GM21786 (cell line): ENCODE measurements at regions not wholly inside any gene's neighbourhood (a gene's known extent, or its start where the extent isn't known, plus 50 kb on each side); places are given as distances from the start of the nearest gene placed in this dataset.
"Not testable (repeated sequence)": the region's sequence is repeated elsewhere in the genome, so short reads cannot be mapped to it uniquely, and the experiment has no call there.

Experiments
- ATAC-seq: cut with Tn5 transposase; IDR thresholded peaks from one replicate; pipeline ENCODE4 v1.9.1; 2021; ENCODE audit not compliant: unreplicated experiment

DNA sequence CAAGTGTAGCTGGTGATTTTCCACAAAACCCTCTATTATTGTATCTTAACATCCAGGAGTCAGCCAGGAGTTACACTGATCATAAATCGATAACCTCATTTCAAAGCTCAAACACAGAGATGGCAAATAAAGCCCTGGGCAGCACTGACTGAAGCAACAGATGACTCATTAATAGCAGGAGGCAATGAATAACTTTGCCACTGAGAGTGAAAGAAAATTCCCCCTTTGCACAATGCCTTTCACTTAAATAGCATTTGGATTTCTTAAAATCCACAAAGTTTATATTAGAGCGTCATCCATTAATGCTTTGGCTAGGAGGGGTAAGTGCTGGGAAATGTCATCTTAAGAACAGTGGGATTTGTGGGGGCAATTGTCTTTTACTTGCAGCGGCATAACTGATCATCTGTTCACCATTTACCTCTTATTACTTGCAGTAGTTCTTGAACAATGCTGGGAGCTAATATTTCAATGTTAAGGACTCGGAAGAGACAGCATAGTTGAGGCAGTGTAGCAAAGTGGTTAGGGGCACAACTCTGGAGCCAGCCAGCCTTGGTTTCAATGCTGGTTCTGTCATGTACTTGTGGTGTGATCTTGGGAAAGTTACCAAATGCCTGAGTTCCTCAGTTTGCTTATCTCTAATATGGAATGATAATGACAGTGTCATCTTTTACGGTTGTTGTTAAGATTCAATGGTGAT is 630.4 kb upstream of the TBL1XR1 start:
- peak; percentile 76 for ATAC-seq

DNA sequence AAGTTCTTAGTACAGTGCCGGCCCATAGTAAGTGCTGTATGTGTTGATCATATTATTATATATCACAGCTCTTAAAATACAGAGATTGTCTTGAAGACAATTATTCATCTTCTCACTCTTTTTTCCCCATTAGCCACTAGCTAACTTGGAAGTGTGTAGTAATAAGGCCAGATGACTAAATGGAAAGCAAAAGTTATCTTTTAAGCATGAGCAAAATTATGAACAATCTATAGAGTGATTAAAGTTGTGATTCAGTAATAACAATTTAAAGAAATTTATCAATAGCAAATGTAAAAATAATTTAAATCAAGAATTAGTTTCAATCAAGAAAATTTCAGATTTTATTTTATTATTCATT is 630.9 kb upstream of the TBL1XR1 start:
- no peak for ATAC-seq

DNA sequence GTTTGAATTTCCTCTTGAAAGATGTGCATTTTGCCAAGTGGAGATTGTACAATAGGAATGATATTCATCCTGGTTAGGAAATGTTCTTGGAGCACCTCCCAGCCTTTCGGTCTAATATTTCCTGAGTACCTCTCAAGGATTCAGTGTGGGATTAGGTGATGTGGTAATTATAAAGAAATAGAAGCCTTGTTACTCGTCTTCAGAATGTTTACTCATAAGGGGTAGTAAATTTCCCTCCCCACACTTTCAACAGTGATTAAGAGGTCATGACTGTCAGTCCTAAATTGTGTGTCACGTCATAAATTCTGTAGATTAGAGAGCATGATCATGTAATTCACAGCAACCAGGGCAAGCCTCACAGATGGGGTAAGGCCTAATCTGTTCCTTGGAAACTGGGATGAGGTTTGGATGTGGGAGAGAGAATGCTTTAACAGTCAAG is 633.1 kb upstream of the TBL1XR1 start:
- no peak for ATAC-seq

DNA sequence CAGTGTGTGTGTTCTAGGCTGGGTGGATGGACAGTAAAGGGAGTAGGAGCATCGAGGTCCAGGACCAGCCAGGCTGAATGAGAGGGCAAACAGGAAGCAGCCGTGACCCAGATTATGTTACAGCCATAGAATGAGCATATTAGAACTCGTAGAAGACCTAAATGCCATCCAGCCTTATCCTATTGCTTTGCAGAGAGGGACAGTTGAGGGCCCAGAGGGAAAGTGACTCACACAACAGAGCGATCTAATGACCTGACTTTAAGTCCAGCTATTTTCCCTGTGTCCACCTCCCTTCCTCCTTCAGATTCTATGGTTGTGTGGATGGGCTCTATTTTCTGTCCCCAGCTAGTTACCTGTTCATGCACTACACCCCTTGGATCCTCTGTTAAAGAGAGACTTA is 634.1 kb upstream of the TBL1XR1 start:
- no peak for ATAC-seq

DNA sequence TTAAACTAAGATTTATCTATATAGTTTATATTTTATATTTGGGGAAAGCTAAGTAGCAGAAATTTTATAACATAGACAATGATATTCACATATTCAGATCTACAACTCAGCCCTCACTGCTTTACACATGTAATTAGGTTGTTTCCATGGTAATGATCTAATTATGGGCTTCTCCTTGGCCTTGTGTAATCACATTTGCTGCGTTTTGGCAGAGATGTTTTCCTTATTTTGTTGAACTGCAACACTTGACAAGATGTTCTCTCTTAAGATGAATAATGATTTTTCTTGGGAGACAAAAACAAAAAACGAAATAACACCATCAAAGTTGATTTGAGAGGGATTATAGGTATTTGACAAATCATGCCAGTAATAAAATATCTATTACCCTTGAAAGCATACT is 635.6 kb upstream of the TBL1XR1 start:
- ATAC-seq = no peak

DNA sequence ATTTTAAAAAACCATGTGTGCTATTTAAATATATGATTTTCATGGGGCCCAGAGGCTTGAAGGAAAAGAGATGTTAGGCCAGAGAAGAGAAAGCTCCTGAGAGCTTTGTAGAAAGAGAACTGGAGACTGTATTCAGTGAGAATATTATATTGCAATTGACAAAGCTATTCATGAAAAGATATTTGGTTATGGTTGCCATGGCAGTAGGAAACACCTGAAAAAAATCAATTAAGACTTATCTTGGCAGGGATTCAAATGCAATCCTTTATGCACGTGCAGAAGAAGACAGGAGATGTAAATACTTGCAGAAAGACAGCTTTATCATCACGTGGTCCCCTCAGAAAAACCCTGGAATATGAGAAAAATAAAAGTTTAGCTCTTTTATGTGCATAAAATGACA is 636.0 kb upstream of the TBL1XR1 start:
- no peak for ATAC-seq

DNA sequence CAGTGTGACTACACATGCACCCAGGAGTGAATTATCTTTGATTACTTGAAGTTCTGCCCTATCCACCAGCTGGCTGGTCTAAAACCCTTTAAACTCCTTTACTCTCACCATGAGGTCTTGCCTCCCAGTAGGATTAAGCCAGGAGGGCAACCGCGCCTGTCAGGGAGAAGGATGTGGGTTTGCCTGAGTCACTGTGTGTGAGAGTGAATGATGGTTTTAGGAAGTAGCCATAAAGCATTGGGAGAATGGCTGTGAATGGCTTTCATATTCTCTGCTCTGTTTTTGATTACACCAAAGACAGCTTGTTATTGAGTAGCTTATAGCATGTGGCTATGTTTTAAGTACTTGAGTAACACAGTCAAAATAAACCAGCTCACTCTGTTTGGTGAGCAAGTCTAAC is 637.7 kb upstream of the TBL1XR1 start:
- no peak for ATAC-seq

DNA sequence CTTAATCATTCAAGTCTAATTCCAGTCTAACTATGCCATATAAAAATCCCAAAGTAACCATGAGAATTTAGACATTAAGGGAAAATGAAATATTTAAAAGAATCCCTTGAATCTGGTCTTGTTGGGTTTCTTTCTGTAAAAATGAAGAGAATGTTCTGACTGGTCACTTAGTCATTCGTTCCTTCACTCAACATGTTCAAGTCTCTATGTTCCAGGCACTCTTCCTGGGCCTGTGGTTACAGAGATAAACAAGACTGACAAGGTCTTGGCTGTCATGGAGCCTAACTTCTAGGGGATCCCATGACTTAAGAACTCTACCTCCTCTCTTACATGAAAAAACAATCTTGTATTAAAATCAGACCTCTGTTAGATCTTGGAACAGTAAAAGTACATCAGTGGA is 638.6 kb upstream of the TBL1XR1 start:
- no peak for ATAC-seq

DNA sequence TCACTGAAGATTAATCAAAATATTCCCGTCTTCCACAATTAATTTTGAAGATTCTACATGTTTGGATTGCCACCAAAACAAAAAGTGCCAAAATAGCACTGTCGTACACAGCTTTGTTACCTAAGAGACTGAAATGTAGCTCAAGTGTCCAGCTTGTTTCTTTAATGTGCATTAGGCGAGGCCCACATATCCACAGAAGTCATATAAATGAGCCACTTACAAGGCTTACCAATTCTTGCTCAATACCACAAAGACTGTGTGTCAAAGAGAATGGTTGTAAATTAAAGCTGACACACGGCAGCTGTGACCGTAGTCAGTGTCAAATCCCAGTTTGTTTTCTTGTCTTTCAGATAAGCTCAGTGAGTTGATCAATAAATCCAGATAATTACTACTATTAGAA is 639.4 kb upstream of the TBL1XR1 start:
- ATAC-seq = no peak

DNA sequence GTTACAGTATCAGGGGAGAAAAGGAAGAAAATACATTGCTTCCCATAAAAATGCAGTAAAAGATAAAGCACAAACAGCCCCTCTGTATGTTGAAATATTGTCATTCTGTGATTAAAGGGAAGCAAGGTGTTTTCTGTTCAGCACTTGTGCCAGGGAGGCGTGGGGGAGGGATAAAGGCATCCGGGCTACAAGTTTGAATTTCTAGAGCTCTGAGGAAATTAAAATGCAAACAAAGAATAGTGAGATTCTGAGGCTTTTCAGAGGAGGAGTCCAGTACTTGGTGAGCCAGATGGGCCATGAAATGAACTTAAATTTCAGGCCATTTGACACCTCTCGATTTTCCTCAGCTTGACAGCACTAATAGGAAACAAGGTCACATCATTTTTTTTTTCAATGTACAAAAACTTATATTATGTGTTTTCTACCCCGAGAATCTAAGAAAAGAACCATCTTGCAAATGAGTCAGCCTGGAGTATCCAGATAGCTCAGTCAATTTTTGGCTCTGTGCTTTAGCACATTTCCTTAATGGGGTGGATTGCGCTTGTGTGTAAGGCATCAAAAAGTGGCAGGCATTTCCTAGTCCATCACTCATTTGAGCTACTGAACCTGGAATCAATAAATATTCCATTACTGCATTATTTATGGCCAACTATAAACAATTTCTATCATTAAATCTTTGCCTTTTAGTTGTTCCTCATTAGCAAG is 640.8 kb upstream of the TBL1XR1 start:
- no peak for ATAC-seq

DNA sequence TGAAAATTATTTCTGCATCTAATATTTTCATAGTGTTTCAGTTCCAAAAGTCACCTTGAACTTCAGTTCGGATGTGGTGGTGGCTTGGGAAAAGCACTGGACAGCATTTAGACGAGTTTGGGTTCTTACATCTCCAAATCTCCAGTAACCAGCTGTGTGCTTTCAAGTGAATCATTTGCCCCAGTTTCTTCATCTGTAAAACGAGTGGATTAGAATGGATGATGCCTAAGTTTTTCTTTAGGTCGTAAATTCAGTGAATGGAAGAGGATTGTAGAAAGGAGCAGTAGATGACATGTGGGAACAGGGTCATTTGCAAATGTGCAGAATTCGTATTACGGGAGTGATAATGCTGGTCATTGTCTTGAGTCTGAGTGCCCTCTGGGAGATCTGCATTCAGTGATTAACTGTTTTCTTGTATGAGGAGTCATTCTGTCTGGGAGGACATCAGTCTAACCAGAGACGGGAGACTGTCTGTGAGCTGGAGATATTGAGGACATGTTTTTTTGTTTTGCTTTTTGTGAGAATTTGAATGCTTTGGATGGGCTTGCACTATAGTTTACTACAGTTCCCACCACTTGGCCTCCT is 641.6 kb upstream of the TBL1XR1 start:
- ATAC-seq = no peak

DNA sequence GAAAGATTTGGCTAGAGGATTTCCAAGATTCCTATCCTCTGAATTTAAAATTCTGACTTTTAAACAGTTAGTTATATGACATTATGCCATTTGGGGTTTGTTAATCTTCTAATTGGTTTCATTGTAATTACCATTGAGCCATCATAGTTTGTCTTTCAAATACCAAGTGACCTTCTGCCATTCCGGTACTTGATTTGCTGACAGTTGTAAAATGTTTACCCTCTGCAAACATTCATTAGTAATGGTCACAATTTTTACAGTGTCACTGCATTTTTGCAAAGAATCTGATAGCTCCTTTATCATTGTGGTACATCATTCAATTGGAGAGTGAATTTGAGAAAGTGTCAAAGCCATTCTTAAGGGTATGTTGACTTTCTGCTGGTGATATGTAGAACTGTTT is 645.0 kb upstream of the TBL1XR1 start:
- ATAC-seq = no peak

DNA sequence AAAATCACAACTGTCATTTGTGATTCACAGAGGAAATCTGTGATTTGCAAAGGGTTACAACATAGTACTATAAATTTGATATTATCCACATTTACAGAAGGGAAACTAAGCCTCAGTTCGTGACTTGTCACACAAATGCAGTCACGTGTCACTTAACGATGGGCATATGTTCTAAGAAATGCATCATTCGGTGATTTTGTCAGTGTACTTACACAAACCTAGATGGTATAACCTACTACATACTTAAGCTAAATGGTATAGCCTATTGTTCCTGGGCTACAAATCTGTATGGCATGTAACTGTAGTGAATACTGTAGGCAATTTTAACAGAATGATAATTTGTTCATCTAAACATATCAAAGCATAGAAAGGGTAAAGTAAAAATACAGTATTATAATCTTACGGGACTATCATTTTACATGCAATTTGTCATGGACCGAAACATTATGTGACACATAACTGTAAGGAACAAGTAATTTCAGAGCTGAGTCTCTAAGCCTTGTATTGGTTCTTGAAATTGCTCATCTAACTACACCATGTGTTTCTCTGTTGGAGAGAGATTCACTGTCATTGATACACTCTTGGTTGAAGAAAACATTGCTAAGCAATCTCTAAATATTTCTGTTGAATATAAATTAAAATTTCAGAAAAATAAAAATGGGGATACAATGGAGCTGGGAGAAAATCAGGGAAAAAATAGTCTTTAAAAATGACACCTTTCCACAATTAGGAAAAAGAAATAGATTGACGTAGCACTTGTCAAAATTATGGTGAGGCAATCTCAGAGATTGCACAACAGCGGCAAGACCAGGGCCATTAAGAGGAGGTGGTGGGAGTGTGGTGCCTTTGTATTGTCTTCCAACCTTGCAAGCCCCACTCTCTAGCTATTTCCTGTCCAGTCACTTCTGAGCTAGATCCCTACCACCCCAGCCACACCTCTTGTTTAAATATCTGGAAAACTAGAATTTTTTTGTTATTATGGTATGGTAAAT is 645.8 kb upstream of the TBL1XR1 start:
- ATAC-seq = no peak

DNA sequence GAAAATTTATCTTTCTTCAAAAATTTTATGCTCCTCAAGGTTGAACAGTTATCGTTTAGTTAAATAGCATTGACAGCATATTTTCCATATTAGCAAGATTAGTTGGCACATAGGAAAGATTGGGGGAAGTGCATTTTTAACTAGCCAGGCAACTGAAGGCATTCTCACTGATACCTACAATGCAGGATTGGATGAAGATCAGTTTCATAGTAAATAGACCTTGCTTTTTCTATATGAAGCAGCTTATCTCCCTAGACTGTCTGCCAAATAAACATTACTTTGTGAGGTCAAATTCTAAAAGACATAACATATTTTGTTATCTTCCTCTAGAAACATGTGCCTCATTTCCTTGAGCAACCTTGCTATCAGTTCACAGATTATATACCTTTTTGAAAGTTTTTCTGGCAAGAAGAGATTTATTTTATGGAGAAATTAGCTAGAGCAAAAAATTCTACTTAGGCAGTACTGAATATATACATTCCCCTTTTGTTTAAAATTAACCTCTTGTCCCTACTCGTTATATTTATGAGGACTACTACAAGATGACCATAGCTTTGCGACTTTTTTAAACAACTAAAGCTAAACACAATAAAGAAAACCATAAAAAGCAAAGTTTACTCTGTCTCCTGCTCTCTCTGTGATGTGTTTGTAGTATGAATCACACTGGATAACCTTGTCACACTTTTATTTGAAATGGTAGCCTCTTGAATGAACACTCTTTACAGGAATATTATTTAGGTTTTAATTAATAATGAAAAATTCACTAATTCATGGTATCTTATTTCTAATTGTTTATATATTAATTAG is 654.9 kb upstream of the TBL1XR1 start:
- ATAC-seq = no peak

DNA sequence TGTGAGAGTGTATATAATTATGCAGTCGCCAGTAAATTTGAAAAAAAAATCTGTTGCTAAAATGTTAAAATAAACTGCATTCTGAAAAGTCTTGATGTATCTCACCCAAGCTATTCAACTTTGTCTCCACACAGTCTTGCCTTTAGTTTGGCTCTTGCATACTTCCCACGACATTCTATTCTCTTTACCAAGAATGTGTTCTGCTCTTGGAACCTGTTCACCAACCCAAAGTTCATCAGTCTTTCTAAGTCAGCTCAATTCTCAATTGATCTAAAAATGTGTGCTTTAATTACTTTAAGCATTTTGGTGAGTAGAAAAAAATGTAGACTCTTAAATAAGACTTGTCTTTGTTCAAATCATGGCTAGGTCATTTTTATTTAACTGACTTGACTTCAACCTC is 657.7 kb upstream of the TBL1XR1 start:
- no peak for ATAC-seq

DNA sequence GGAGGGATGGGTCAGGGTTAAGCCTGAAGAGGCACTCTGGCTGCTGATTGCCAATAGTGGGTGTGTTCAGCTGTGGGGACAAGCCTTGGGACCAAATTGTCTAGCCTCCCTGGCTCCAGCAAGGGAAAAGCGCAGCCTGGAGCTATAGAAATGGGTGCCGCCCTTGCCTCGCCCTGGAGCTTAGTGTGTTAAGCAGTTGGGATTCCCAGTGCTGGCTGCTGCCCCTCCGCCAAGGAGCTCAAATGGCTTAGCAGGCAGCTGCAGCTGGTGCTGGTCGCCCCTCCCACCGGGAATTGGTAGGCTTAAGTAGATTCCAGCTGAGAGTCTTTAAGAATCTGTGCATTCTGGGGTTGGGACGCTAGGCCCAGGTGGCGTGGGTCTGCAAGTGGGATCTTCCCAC is 662.9 kb upstream of the TBL1XR1 start:
- no peak for ATAC-seq

DNA sequence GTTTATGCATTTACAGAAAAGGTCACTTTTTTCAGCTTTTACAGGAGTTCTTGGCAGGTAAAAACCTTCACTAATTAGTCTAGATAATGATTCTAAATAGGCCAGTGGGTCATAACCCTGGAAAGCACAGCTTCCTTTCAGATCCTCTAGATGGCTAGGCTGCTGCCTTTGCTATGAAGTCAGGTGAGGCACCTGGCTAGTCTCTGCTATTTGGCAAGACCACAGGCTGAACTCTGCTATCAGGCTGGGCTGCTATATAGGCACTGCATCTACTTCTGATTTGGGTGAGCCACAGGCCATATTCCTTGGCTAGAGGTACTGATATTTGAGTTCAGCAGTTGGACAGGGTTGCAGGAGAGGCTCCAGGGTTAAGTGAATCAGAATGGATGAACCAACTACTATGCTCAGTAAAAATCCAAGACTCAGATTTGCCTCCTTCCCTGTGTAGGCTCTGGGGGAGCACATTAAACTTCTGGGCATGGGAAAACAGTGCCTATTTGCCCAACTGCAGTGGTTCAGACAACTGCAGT is 665.7 kb upstream of the TBL1XR1 start:
- no peak for ATAC-seq

DNA sequence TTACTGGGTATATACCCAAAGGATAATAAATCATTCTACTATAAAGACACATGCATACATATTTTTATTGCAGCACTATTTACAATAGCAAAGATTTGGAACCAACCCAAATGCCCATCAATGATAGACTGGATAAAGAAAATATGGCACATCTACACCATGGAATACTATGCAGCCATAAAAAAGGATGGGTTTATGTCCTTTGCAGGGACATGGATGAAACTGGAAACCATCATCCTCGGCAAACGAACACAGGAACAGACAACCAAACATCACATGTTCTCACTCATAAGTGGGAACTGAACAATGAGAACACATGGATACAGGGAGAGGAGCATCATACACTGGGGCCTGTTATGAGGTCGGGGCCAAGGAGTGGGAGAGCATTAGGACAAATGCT is 665.0 kb upstream of the KCNMB2 start:
- ATAC-seq = not testable (repeated sequence)

DNA sequence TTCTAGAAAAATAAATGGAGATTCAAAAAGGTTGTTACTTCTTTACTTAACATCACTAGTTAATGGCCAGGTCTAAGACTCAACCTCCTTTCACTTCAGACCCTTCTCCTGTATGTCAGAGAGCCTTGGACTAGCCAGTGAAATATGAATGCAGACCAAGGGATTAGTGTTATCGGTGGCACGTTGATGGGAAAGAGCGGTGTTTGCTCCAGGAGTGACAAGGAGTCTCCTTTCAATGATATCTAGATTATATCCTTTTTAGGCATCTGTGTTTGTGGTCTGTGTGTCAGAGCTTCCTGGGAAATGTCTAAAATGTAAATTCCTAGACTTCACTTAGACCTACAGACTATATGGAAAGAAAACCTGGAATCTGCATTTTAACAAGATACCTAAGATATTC is 658.0 kb upstream of the KCNMB2 start:
- ATAC-seq = no peak

DNA sequence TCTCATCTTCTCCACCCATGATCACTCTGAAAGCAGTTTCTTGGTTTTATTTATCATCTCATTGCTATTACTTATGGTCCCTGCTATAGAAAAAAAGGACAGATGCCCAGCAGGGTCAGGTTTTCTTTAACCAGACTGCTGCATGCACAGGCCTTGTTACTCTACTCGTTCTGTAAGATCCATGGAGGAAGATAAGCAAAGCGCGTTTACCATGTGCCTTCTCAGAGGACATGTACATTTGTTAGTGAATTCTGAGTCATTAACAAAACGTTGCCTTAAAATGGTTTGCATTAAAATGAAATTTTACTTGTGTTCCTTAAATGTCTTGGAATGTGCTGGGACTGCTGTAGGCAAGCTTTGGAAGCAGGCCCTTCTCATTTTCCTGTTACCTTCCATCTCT is 657.3 kb upstream of the KCNMB2 start:
- ATAC-seq = no peak
